GM12892 (cell line): ENCODE measurements at regions not wholly inside any gene's neighbourhood (a gene's known extent, or its start where the extent isn't known, plus 50 kb on each side); places are given as distances from the start of the nearest gene placed in this dataset.

Source experiments
- POLR2A ChIP-seq: IDR thresholded peaks from 2 replicates; pipeline ENCODE4 v1.6.1; 2011; ENCODE audit warnings: low read depth, low read length, control low read depth
- POLR2AphosphoS5 ChIP-seq: IDR thresholded peaks from 2 replicates; pipeline ENCODE4 v1.6.1; 2011; ENCODE audit warnings: low read depth, low read length, control low read depth
- TAF1 ChIP-seq: IDR thresholded peaks from 2 replicates; pipeline ENCODE4 v1.6.1; 2011; ENCODE audit warnings: low read depth, mild to moderate bottlenecking, control low read depth, low read length, borderline replicate concordance

- TF ChIP-seq POLR2A = no peak
- no peak for TF ChIP-seq POLR2AphosphoS5
- no peak for TF ChIP-seq TAF1
Observed at GRCh38 chr1:168410464-168410863, 129.8 kb downstream of the TBX19 start.
